BJ (cell line): ENCODE measurements at regions not wholly inside any gene's neighbourhood (a gene's known extent, or its start where the extent isn't known, plus 50 kb on each side); places are given as distances from the start of the nearest gene placed in this dataset.

Experiments used
- CTCF ChIA-PET: fragments of 350-600 bp; formaldehyde crosslinking; extraction: SDS; loops from one replicate; lab custom pipeline; 2021; ENCODE audit warnings: antibody characterized with exemption, inconsistent platforms; lab: Yijun Ruan, JAX
- POLR2A ChIA-PET: fragments of 300-600 bp; sonication (Branson Sonifier 250); formaldehyde crosslinking; extraction: SDS; loops from one replicate; lab custom pipeline; 2021; ENCODE audit warnings: antibody characterized with exemption; lab: Charles Lee
- DNase-seq: peaks from one replicate; pipeline ENCODE4 v3.0.0-alpha.2; 2011; ENCODE audit warnings: low read depth
- H3K27me3 ChIP-seq: 2 replicates; pipeline ENCODE4 v1.6.0; 2011; ENCODE audit warnings: low read length; ENCODE audit not compliant: control insufficient read depth, insufficient read depth
- H3K36me3 ChIP-seq: 2 replicates; pipeline ENCODE4 v1.5.1; 2011; ENCODE audit warnings: low read length; ENCODE audit not compliant: control insufficient read depth, insufficient read depth
- H3K4me3 ChIP-seq: 2 replicates; pipeline ENCODE4 v1.5.1; 2011; ENCODE audit warnings: low read depth, mild to moderate bottlenecking, control low read depth, low read length
- TF ChIP-seq, protein P1 (sequence below): IDR thresholded peaks from 2 replicates; pipeline ENCODE4 v1.5.1; 2011; ENCODE audit warnings: low read depth, mild to moderate bottlenecking, control low read depth, inconsistent platforms, low read length, moderate library complexity; ENCODE audit not compliant: insufficient read depth

DNA sequence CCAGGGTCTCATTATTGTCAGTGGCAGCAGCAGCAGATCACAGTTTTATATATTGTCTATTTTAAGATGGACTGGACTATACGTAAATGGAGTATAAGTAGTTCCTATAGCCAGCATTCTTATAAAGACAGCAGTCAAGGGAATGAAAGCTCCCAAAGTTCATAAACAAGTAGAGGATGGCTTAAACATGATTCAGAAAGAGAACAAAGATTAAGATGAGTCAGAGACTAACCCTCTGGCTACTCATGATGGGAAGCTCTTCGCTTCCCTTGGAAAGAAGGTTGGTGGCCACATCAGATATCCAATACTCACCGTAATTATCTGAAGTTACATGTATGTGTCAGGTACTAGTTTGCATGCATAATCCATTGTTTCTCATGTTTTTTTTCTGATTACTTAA, 277.0 kb downstream of the INHBA start:
- CTCF ChIA-PET = no interaction called here
- no peaks in the 10 kb centered on the region for H3K27me3 ChIP-seq
- no peak overlapping the region for H3K4me3 ChIP-seq
- no peaks in the 10 kb centered on the region for H3K36me3 ChIP-seq
- POLR2A ChIA-PET = no interaction called here
- TF ChIP-seq, protein P1, sequence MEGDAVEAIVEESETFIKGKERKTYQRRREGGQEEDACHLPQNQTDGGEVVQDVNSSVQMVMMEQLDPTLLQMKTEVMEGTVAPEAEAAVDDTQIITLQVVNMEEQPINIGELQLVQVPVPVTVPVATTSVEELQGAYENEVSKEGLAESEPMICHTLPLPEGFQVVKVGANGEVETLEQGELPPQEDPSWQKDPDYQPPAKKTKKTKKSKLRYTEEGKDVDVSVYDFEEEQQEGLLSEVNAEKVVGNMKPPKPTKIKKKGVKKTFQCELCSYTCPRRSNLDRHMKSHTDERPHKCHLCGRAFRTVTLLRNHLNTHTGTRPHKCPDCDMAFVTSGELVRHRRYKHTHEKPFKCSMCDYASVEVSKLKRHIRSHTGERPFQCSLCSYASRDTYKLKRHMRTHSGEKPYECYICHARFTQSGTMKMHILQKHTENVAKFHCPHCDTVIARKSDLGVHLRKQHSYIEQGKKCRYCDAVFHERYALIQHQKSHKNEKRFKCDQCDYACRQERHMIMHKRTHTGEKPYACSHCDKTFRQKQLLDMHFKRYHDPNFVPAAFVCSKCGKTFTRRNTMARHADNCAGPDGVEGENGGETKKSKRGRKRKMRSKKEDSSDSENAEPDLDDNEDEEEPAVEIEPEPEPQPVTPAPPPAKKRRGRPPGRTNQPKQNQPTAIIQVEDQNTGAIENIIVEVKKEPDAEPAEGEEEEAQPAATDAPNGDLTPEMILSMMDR = no peak
- DNase-seq = no peak

DNA sequence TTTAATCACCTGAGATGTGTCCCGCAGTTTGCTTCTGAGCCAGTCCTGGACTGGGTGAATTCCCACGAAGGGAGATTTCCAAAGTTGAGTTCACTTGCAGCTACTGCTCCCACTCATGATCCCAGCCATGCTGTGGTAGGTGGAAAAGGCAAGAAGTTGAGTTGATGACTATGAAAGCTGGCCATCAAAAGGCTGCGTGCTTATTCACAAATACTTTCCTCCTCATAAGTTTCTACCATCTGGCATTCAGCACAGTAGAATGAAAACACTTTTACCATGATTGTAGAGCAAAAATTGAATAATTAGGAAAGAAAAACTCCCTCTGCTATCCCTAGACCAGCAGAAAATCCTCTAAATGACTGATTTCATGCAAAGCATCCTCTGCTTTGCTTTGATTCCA, 281.8 kb downstream of the INHBA start:
- no peak for DNase-seq
- Histone ChIP-seq H3K4me3 (no peak overlapping the region), H3K36me3 (no peaks in the 10 kb centered on the region), H3K27me3 (no peaks in the 10 kb centered on the region)
- CTCF ChIA-PET = interaction anchor here (1.0 kb wide), 1 partner anchor 22 kb away, joined by 4 read pairs; no protein-coding TSS in a partner anchor
- POLR2A ChIA-PET = no interaction called here
- TF ChIP-seq, protein P1 = no peak

DNA sequence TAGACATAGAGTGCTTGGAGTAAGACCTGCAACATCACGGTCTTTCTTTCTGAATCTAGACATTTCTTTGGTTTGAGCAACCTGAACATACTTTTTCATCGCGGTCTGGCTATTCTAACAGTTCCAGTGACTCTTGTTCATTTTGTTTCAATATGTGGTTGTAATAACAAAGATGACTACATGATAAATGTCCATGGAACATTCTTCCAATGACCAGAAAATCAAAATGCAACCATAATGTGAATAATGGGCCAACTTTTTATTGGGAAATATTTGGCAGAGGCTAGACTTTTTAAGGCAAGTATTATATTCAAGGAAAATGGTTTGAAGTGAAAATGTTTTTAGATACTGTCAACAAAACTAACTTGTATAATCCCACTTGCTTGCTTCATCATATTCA, 282.5 kb downstream of the INHBA start:
- DNase-seq = no peak
- Histone ChIP-seq H3K4me3 (no peak overlapping the region), H3K27me3 (no peaks in the 10 kb centered on the region), H3K36me3 (no peaks in the 10 kb centered on the region)
- ChIA-PET POLR2A (no interaction called here), CTCF (interaction anchor here (1.0 kb wide), 1 partner anchor 22 kb away, joined by 4 read pairs; no protein-coding TSS in a partner anchor)
- TF ChIP-seq, protein P1 = no peak

DNA sequence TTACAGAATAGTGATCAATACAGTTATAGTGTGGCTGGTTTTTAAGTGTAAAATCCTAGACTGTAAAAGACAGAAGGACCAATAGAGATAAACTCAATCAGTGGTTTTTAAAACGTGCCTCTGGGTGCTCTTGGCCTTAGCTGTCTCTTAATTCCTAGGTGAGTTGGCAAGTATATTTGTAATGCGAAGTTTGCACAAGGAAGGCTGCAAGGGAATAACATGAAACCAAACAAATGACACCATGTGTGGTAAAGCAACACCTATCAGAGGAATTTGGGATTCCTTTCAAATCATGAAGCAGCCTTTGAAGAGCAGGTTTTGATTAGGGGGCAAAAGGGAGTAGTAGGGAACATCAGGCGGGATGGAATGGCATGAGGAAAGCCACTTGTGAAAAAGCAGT, 284.6 kb downstream of the INHBA start:
- Histone ChIP-seq H3K36me3 (no peaks in the 10 kb centered on the region), H3K27me3 (no peaks in the 10 kb centered on the region), H3K4me3 (no peak overlapping the region)
- CTCF ChIA-PET = no interaction called here
- no peak for DNase-seq
- POLR2A ChIA-PET = no interaction called here
- TF ChIP-seq, protein P1 = no peak

DNA sequence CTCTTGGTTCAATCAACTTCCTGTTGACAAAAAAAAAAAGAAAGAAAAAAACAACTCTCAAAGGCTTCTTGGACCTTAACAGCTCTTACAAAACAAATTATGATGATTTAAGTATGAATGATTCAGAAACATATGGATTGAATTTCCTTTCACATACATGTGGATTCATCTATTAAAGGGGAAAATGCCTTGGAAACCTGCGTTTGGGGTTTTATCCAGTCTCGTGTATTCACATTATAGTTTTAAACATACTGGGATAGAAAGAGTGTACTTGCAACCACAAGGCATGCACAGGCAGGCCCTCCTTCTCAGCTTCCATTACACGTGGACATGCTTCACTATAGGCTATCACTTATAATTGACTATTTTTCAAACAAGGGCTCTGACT, 286.7 kb downstream of the INHBA start:
- Histone ChIP-seq H3K36me3 (no peaks in the 10 kb centered on the region), H3K4me3 (no peak overlapping the region), H3K27me3 (no peaks in the 10 kb centered on the region)
- DNase-seq = no peak
- ChIA-PET POLR2A (no interaction called here), CTCF (interaction anchor here (0.7 kb wide), 1 partner anchor 17 kb away, joined by 6 read pairs; no protein-coding TSS in a partner anchor)
- TF ChIP-seq, protein P1 = no peak
